ENCODE measurements at regions not wholly inside any gene's neighbourhood (a gene's known extent, or its start where the extent isn't known, plus 50 kb on each side); places are given as distances from the start of the nearest gene placed in this dataset.

- TF ChIP-seq, protein P1, sequence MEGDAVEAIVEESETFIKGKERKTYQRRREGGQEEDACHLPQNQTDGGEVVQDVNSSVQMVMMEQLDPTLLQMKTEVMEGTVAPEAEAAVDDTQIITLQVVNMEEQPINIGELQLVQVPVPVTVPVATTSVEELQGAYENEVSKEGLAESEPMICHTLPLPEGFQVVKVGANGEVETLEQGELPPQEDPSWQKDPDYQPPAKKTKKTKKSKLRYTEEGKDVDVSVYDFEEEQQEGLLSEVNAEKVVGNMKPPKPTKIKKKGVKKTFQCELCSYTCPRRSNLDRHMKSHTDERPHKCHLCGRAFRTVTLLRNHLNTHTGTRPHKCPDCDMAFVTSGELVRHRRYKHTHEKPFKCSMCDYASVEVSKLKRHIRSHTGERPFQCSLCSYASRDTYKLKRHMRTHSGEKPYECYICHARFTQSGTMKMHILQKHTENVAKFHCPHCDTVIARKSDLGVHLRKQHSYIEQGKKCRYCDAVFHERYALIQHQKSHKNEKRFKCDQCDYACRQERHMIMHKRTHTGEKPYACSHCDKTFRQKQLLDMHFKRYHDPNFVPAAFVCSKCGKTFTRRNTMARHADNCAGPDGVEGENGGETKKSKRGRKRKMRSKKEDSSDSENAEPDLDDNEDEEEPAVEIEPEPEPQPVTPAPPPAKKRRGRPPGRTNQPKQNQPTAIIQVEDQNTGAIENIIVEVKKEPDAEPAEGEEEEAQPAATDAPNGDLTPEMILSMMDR (IDR thresholded peaks at IDR 0.05): no peak
- TF ChIP-seq, protein P2, sequence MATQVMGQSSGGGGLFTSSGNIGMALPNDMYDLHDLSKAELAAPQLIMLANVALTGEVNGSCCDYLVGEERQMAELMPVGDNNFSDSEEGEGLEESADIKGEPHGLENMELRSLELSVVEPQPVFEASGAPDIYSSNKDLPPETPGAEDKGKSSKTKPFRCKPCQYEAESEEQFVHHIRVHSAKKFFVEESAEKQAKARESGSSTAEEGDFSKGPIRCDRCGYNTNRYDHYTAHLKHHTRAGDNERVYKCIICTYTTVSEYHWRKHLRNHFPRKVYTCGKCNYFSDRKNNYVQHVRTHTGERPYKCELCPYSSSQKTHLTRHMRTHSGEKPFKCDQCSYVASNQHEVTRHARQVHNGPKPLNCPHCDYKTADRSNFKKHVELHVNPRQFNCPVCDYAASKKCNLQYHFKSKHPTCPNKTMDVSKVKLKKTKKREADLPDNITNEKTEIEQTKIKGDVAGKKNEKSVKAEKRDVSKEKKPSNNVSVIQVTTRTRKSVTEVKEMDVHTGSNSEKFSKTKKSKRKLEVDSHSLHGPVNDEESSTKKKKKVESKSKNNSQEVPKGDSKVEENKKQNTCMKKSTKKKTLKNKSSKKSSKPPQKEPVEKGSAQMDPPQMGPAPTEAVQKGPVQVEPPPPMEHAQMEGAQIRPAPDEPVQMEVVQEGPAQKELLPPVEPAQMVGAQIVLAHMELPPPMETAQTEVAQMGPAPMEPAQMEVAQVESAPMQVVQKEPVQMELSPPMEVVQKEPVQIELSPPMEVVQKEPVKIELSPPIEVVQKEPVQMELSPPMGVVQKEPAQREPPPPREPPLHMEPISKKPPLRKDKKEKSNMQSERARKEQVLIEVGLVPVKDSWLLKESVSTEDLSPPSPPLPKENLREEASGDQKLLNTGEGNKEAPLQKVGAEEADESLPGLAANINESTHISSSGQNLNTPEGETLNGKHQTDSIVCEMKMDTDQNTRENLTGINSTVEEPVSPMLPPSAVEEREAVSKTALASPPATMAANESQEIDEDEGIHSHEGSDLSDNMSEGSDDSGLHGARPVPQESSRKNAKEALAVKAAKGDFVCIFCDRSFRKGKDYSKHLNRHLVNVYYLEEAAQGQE (IDR thresholded peaks at IDR 0.05; ENCODE audit: low read depth, low read length): no peak
- TF ChIP-seq POLR2AphosphoS5 (IDR thresholded peaks at IDR 0.05; ENCODE audit: low read depth, low read length) (no peak), NRF1 (IDR thresholded peaks at IDR 0.05; ENCODE audit: low read depth, low read length) (no peak), RCOR1 (IDR thresholded peaks at IDR 0.05; ENCODE audit: low read length) (no peak), SMC3 (IDR thresholded peaks at IDR 0.05; ENCODE audit: low read depth, low read length) (no peak), TAF1 (IDR thresholded peaks at IDR 0.05; ENCODE audit: borderline replicate concordance, low read depth, low read length) (no peak), YY1 (IDR thresholded peaks at IDR 0.05; ENCODE audit: low read depth) (no peak), GABPA (IDR thresholded peaks at IDR 0.05; ENCODE audit: low read depth) (no peak)
- TF ChIP-seq, protein P3, sequence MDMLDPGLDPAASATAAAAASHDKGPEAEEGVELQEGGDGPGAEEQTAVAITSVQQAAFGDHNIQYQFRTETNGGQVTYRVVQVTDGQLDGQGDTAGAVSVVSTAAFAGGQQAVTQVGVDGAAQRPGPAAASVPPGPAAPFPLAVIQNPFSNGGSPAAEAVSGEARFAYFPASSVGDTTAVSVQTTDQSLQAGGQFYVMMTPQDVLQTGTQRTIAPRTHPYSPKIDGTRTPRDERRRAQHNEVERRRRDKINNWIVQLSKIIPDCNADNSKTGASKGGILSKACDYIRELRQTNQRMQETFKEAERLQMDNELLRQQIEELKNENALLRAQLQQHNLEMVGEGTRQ (IDR thresholded peaks at IDR 0.05; ENCODE audit: borderline replicate concordance, low read depth, low read length): no peak
Observed at GRCh38 chrX:40462795-40463194, 118.0 kb upstream of the ATP6AP2 start.

Data from SK-N-SH (cell line).